Adipocyte (in vitro differentiated cells): ENCODE measurements at regions not wholly inside any gene's neighbourhood (a gene's known extent, or its start where the extent isn't known, plus 50 kb on each side); places are given as distances from the start of the nearest gene placed in this dataset.

Experiments
- DNase-seq: peaks from one replicate; pipeline ENCODE4 v3.0.0-alpha.2; 2015; ENCODE audit warnings: low read depth
- H3K27me3 ChIP-seq: replicated peaks from 2 replicates; pipeline ENCODE4 v1.7.0; 2013; ENCODE audit warnings: mild to moderate bottlenecking, low read length, moderate library complexity; ENCODE audit not compliant: control insufficient read depth, insufficient read depth
- H3K36me3 ChIP-seq: 2 replicates; pipeline ENCODE4 v1.7.0; 2013; ENCODE audit warnings: low read length, mild to moderate bottlenecking, moderate library complexity; ENCODE audit not compliant: control insufficient read depth, insufficient read depth, severe bottlenecking
- H3K4me1 ChIP-seq: 2 replicates; pipeline ENCODE4 v1.7.0; 2013; ENCODE audit warnings: mild to moderate bottlenecking, low read length, moderate library complexity; ENCODE audit not compliant: control insufficient read depth, insufficient read depth
- H3K4me3 ChIP-seq: 2 replicates; pipeline ENCODE4 v1.7.0; 2013; ENCODE audit warnings: mild to moderate bottlenecking, low read length, moderate library complexity
- H3K9ac ChIP-seq: 2 replicates; pipeline ENCODE4 v1.7.0; 2013; ENCODE audit warnings: mild to moderate bottlenecking, low read length, moderate library complexity
- H3K9me3 ChIP-seq: 2 replicates; pipeline ENCODE4 v1.7.0; 2013; ENCODE audit warnings: mild to moderate bottlenecking, low read length, moderate library complexity; ENCODE audit not compliant: control insufficient read depth

DNA sequence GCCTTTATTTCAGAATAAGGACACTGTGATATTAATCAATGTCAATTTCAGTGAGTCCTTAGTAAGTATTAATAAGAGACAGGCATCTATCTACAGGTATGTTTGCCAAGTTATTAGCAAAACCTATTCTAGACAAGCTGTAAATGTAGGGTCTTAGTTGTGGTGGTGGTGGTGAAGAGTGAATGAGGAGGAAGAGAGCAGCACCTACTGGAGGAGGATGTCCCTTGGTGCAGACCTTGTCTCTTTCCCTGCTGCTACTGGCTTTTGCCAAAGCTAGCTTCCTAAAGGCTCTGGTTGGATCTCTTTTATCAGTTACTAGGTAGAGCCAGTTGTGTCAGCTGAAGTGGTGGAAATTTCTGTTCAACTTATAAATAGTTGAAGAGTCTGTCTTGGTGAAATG, 304.8 kb upstream of the ATP2B1 start:
- no peaks in the 10 kb centered on the region for H3K36me3 ChIP-seq
- no peak overlapping the region for H3K9ac ChIP-seq
- DNase-seq, result no peak

DNA sequence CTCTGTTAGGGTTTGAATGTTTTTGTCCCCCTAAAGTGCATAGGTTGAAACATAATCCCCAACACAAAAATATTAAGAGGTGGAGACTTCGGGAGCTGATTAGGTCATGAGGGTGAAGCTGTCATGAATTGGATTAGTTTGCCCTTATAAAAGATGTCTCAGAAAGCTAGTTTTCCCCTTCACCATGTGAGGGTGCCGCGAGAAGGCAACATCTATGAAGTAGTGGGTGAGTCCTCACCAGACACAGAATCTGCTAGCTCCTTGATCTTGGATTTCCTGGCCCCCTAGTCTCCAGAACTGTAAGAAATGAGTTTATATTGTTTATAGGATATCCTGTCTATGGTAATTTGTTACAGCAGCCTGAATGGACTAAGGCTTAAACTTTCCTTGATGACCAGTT, 301.5 kb upstream of the ATP2B1 start:
- H3K27me3 ChIP-seq, result no peaks in the 10 kb centered on the region
- peaks cover 3% of the 10 kb centered on the region for H3K4me1 ChIP-seq
- no peaks in the 10 kb centered on the region for H3K9me3 ChIP-seq
- DNase-seq, result no peak
- H3K4me3 ChIP-seq, result no peak overlapping the region
- H3K36me3 ChIP-seq, result no peaks in the 10 kb centered on the region
- no peak overlapping the region for H3K9ac ChIP-seq

More for the DNA sequence above, 304.8 kb upstream of the ATP2B1 start:
- Histone ChIP-seq H3K27me3 (no peaks in the 10 kb centered on the region), H3K4me3 (no peak overlapping the region), H3K9me3 (no peaks in the 10 kb centered on the region), H3K4me1 (peaks cover 11% of the 10 kb centered on the region)

DNA sequence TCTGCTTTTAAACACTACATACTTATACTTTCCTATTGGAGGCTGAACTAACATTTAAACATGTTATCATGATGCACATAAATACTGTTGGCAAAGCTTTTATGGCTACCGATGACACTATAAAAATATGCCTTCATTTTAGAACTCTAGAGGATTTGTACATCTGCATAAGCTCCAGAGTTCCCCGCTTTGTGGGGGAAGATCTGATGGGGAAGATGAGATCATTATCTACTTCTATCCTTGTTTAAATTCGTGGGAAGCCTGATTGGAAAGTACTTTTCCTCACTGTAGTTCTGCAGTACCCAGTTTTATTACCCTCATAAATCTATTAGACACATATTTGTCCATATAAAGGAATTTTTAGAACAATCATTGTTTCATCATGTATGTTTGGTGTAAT, 299.6 kb upstream of the ATP2B1 start:
- H3K36me3 ChIP-seq, result no peaks in the 10 kb centered on the region
- DNase-seq, result no peak
- H3K9ac ChIP-seq, result no peak overlapping the region
- no peaks in the 10 kb centered on the region for H3K27me3 ChIP-seq
- no peaks in the 10 kb centered on the region for H3K4me1 ChIP-seq
- no peak overlapping the region for H3K4me3 ChIP-seq
- no peaks in the 10 kb centered on the region for H3K9me3 ChIP-seq

DNA sequence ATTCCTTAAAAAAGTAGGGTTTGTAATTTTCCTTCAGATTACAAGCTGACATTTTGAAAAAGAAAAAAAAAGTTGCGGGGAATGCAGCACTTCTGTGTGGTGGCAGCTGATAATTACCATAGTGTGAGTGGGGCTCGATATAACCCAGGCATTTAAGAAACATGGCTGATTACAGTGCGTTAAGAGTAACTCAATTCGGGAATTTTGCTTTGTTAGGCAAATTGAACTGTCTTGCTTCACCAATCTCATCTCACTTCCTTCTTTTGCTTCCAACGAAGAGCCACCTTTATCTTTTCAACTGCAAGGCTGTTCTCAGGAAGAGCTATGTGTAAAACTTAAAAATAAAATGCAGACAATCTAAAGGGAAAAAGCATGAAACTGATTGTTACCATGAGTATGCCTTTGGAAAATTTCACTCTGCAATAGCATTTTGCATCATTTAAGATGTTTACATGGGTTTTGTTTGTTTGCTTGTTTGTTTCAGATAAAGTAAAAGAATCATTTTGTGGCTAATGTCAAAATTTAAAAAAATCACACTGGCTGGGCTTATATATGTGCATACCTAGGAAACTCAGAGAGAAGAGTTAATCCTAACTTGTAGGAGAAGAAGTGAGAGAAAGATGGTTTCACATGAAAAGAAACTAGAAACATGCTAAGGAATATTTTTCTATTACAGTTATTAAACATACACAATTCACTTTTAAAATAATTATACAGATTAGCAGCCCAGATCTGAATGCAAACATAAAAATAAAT, 295.9 kb upstream of the ATP2B1 start:
- no peaks in the 10 kb centered on the region for H3K9me3 ChIP-seq
- no peaks in the 10 kb centered on the region for H3K27me3 ChIP-seq
- no peak overlapping the region for H3K9ac ChIP-seq
- peaks cover 8% of the 10 kb centered on the region for H3K4me1 ChIP-seq
- no peaks in the 10 kb centered on the region for H3K36me3 ChIP-seq
- no peak for DNase-seq
- no peak overlapping the region for H3K4me3 ChIP-seq

DNA sequence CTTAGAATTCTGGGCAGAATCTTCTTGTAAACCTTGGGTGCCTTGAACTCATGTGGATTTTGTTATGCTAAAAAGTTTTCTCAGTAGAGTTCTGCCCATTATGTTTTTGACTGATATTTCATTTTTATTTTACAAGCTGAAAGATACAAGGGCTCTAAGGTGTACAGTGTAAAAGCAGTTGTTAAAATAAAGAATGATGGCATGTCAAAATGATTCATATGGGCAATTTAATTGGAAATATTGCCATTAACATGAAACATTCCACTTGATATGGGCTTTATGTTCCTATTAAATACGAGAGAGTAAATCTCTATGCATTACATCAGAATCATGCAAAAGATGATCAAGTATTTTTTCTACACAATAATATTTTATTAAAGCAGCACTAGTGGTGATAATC, 295.1 kb upstream of the ATP2B1 start:
- H3K4me1 ChIP-seq, result peaks cover 12% of the 10 kb centered on the region
- H3K9me3 ChIP-seq, result no peaks in the 10 kb centered on the region
- H3K27me3 ChIP-seq, result no peaks in the 10 kb centered on the region
- no peak overlapping the region for H3K9ac ChIP-seq
- no peak for DNase-seq
- no peak overlapping the region for H3K4me3 ChIP-seq
- H3K36me3 ChIP-seq, result no peaks in the 10 kb centered on the region

DNA sequence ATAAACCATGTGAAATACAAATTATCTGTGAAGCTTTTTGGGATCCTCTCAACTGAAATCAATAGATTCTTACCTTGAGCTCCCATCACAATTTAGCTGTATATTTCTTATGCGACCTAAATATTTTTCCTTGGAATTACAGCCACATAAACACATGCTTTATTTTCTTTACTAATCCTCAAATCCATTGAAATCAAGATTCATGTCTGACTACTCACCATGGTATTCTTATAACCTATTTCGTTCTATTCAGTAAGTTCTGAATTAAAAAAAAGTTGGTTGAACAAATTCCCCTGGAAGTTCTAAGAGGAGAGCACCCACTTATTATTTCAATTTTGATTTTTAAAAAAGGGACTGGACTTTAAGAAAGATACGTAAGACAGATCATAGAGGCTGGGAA, 292.1 kb upstream of the ATP2B1 start:
- no peak for DNase-seq
- Histone ChIP-seq H3K4me1 (peaks cover 12% of the 10 kb centered on the region), H3K9me3 (no peaks in the 10 kb centered on the region), H3K36me3 (no peaks in the 10 kb centered on the region), H3K9ac (no peak overlapping the region), H3K27me3 (no peaks in the 10 kb centered on the region), H3K4me3 (no peak overlapping the region)

DNA sequence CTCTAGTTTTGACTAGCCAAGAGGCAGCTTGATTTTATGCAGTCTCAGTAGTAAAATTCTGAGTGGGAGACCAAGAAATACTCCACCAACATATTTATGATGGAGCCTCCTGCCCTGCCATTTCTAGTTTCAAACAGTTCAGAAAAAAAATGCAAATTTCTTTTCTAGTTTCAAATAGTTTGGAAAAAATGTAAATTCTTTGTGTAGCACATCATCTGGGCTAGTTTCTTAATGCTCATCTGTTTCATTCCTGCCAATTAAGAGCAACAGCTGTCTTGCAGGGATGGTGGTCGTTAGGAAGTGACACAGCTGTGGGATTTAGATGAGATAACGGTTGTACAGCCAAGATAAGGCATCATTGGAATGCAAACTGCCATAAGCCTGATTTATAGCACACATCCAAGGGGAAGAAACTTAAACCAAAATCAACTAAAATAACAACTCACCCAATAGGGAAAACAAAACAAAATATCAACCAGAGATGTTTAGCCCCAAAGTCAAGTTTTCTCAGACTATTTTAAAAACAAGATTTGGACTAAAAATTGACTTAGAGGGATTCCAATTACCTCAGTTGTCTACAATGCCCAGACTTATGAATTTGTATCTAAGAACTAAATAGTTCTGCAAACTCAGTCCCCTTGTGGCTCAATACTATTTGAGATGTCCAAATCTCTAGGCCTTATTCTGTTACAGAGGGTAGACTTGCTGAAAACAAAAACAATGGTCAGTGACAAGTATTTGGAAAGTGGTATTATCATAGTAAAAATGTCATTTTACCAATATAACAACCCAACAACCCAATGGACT, 291.3 kb upstream of the ATP2B1 start:
- Histone ChIP-seq H3K27me3 (no peaks in the 10 kb centered on the region), H3K36me3 (no peaks in the 10 kb centered on the region), H3K4me1 (peaks cover 12% of the 10 kb centered on the region), H3K9me3 (no peaks in the 10 kb centered on the region), H3K4me3 (no peak overlapping the region), H3K9ac (peak overlapping the region; percentile 51)
- peak; percentile 64 for DNase-seq

DNA sequence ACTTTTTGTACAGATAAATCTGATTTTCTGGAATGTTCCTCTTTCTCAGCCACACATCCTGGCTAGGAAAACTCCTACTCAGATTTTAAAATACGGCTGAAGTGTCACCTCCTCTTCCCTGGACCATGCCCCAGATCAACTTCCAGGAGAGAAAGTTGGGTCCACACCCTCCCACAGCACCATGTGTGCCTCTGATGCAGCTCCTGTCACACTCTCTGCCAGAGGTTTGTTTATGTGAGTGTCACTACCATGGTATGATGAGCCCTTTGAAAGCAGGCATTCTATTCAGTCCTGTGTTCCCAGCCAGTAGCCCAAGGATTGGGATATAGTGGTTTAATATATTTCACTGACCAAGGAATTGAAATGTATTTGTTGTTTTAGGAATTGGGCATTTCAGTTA, 287.2 kb upstream of the ATP2B1 start:
- H3K36me3 ChIP-seq, result no peaks in the 10 kb centered on the region
- no peaks in the 10 kb centered on the region for H3K9me3 ChIP-seq
- no peak overlapping the region for H3K9ac ChIP-seq
- no peak overlapping the region for H3K4me3 ChIP-seq
- no peak for DNase-seq
- H3K27me3 ChIP-seq, result no peaks in the 10 kb centered on the region
- peaks cover 12% of the 10 kb centered on the region for H3K4me1 ChIP-seq

DNA sequence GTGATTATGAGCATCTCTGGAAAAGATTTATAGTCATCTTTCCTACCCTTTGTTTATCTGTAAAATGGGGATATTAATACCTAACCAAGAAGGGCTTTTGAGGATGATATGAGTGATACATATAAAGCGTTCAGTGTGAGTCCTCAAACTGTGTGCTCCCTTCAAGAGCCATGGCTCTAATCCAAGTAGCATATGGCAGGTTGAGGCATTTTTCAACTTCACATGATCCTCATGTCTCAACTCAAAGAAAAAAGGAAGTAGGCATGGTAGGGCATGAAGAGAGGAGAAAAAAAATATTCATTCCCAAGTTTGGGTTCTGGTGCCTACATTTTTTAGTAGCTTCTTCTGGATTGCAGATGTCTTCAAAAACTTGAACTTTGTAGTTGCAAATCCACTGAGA, 286.3 kb upstream of the ATP2B1 start:
- Histone ChIP-seq H3K36me3 (no peaks in the 10 kb centered on the region), H3K9me3 (no peaks in the 10 kb centered on the region), H3K4me1 (peaks cover 8% of the 10 kb centered on the region), H3K9ac (no peak overlapping the region), H3K27me3 (no peaks in the 10 kb centered on the region), H3K4me3 (no peak overlapping the region)
- no peak for DNase-seq

DNA sequence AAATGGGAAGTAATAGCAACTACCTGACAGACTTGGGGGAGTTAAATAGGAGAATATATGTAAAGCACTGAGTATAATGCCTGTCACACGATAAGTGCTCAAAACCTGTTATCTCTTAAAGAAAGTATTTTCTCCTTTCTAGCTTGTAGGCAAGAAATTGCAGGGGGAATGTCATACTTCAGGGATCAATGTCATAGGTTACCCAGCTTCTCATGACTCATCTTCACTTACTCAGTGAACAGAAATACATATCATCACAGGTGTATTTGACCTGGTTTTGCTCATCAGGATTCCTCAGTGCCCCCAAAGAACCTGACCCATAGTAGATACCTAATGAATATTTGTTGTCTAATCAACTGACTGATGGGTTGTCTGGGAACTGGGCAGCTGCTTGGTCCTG, 285.0 kb upstream of the ATP2B1 start:
- Histone ChIP-seq H3K36me3 (no peaks in the 10 kb centered on the region), H3K27me3 (no peaks in the 10 kb centered on the region), H3K4me1 (no peaks in the 10 kb centered on the region), H3K9me3 (no peaks in the 10 kb centered on the region), H3K4me3 (no peak overlapping the region), H3K9ac (no peak overlapping the region)
- no peak for DNase-seq

DNA sequence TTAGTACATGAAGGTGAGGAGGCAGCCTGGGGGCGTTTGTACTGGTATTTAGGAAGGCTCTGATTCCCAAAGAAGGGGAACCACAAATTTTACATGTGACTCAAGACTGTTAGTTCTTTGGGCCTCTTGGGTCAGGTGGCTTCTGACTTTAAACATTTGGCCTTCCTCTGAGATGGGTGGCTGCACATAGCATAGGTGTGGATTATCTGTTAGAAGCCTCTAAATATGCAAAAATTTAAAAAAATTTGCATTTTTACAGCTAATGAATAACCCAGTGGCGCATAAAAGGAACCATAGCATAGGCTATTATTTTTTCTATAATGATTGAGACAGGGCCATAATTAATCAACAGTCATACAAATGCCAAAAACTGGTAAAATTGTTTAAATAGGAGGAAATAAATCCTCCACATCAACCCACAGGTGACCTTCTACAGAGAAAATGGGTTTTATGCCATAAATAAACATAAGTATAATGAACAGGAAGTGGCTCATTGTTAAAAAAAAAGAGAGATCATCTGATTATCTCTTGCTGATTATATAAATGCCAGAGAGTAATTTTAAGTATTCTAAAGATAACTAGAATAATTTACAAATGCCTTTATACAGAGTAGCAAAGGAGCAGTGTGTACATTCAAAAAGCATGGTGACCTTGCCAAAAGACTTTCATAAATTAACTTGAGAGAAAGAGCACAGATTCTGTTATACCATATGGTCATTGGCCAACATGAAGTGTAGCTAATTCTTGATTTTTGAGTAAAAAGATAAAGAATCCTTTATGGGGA, 284.2 kb upstream of the ATP2B1 start:
- Histone ChIP-seq H3K27me3 (no peaks in the 10 kb centered on the region), H3K9me3 (no peaks in the 10 kb centered on the region), H3K9ac (no peak overlapping the region), H3K4me3 (no peak overlapping the region), H3K4me1 (no peaks in the 10 kb centered on the region), H3K36me3 (no peaks in the 10 kb centered on the region)
- no peak for DNase-seq
